ENCODE measurements at regions not wholly inside any gene's neighbourhood (a gene's known extent, or its start where the extent isn't known, plus 50 kb on each side); places are given as distances from the start of the nearest gene placed in this dataset.
"Not testable (repeated sequence)": the region's sequence is repeated elsewhere in the genome, so short reads cannot be mapped to it uniquely, and the experiment has no call there.

GRCh38 chr15:20285696-20286300, 255.8 kb downstream of the GOLGA6L6 start:
- DNase-seq = not testable (repeated sequence)

- DNase-seq = not testable (repeated sequence)
These were observed 256.6 kb downstream of the GOLGA6L6 start for GRCh38 chr15:20284891-20285535.

GRCh38 chr15:20283651-20284050, 257.9 kb downstream of the GOLGA6L6 start:
- not testable (repeated sequence) for DNase-seq

DNA sequence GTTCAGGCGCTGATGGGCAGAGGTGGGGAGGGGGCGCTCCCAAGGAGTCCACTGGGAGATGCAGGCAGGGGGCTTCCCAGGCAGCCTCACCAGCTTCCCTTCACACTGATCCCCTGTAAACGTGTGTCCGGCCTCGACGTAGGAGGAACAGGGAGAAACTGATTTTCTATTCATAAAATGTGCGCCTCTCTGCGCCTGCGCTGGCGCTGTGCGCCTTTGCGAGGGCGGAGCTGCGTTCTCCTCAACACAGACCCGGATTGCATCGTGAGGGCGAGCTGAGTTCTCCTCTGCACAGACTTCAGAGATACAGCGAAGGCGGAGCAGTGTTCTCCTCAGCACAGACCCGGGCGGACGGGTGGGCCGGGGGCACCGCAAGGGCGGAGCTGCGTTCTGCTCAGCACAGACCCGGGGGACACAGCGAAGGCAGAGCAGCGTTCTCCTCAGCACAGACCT, 259.1 kb downstream of the GOLGA6L6 start:
- DNase-seq = not testable (repeated sequence)

GRCh38 chr15:20281567-20282275, 259.9 kb downstream of the GOLGA6L6 start:
- not testable (repeated sequence) for DNase-seq

DNA sequence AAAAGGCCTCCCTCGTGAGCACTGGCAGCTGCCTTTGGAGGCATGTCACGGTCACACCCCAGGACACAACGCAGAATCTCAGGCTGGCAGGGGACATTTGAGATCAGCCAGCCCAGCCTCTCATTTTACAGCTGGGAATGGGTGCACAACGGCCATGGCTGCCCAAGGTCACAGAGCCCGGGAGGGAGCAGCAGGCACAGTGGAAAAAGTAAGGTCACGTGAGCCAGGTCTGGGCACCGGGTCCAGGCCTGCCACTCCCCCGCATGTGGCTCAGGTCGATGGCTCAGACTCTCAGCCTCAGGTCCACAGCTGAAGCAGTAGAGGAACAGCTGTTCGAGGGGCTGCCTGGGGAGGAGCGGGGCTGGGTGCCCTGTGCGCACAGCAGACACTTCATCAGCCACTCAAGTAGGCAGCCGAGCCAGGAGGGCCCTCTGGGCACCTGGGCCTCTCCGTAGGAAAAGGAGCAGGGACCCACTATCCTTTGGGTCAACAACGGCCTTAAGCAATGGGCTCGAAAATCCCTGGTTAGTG, 260.6 kb downstream of the GOLGA6L6 start:
- DNase-seq = no peak

DNA sequence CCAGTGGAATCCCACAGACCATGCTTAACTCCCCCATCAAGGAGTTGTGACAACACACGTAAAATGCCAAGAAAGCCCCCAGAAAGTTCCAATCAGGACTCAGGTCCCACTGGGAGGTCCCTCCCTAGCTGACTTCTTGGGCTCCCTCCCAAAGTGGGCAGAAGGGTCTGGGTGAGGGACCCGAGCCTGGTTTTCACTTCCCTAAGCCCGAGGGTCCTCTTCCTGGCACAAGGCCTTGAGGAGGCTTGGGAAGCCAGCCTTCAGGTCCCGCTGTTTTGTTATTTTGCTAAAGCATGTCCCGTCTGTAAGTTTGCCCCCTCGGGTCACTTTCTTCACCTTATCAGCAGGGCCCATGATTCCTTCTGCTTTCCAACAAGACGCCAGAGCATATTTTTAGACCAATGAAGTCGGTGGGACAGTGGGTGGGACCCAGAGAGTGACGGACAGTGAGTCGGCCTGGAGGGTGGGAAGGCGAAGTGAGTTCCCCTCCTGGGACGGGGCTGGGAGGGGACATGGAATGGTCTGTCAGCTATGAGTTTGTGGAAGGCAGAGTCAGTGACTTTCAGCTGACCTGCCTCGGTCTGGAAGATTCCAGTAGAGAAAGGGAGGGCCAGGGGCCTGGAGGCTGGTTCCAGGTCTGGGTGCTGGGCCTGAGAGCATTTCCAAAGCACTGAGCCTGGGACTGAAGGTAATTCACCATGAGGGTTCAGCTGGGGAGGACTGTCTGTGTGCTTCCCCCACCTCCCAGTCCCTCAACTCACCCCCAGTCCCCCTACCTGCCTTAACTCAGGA, 261.3 kb downstream of the GOLGA6L6 start:
- not testable (repeated sequence) for DNase-seq

DNA sequence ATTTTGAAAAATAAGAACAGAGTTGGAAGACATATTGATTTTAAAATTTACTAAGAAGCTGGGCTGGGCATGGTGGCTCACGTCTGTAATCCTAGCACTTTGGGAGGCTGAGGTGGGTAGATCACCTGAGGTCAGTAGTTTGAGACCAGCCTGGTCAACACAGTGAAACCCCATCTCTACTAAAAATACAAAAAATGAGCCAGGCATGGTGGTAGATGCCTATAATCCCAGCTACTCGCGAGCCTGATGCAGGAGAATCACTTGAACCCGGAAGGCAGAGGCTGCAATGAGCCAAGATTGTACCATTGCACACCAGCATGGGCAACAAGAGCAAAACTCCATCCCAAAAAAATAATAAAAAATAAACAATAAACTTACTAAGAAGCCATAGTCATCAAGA, 262.5 kb downstream of the GOLGA6L6 start:
- not testable (repeated sequence) for DNase-seq

GRCh38 chr15:20278376-20278775, 263.2 kb downstream of the GOLGA6L6 start:
- not testable (repeated sequence) for DNase-seq

- not testable (repeated sequence) for DNase-seq
These were observed 264.1 kb downstream of the GOLGA6L6 start for GRCh38 chr15:20277451-20277850.

GRCh38 chr15:20276312-20277114, 265.1 kb downstream of the GOLGA6L6 start:
- DNase-seq = not testable (repeated sequence)

GRCh38 chr15:20275373-20275967, 266.1 kb downstream of the GOLGA6L6 start:
- not testable (repeated sequence) for DNase-seq

- no peak for DNase-seq
These were observed 269.0 kb downstream of the GOLGA6L6 start for GRCh38 chr15:20272422-20273184.

DNA sequence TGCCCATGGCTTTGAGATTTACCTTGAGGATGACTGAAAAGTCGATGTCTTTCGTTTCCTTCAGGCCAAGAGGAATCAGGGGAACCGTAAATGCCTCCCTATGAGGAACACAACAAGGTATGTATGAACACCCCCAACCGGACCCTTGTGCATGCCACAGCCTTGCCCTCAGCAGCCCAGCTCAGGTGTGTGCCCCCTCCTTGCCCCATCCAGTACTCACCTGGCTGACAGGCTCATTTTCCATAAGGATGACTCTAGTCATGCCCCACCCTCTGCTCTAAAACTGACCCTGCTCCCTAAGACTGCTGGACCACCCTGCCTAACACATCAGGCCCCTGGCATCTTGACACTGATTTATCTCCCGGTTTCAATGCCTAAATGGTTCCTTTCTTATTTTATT, 270.0 kb downstream of the GOLGA6L6 start:
- no peak for DNase-seq

DNA sequence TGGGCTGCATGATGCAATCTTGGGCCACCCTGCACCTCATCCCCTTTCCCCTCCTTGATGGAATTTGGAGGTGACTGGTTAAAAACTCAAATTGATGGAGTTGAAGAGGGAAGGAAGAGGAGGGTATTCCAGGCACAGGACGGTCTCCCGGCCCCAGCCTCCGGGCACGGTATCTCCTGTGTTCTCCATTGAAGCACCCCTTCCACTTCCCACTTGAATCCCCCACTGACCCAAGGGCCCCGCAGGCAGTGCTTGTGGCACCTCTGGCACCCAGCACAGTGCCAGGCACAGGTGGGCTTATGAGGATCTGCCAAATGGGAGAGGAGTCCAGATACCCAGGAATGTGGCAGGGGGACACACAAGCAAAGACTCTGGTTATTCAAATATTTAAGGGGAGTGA, 271.6 kb downstream of the GOLGA6L6 start:
- DNase-seq = not testable (repeated sequence)

GRCh38 chr15:20267996-20268395, 273.6 kb downstream of the GOLGA6L6 start:
- DNase-seq = not testable (repeated sequence)

- DNase-seq = not testable (repeated sequence)
These were observed 274.4 kb downstream of the GOLGA6L6 start for GRCh38 chr15:20267051-20267730.

DNA sequence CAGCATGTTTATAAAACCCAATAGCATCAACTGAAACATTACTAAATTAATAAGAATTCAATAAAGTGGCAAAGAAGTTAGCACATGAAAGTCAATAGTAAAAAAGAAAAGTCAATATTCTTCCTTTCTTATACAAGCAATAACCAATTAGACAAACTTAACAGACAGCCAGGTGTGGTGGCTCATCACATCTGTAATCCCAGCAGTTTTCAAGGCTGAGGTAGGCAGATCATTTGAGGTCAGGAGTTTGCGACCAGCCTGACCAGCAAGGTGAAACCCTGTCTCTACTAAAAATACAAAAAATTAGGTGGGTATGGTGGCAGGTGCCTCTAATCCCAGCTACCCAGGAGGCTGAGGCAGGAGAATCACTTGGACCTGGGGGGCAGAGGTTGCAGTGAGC, 275.9 kb downstream of the GOLGA6L6 start:
- not testable (repeated sequence) for DNase-seq

GRCh38 chr15:20261321-20262280, 280.0 kb downstream of the GOLGA6L6 start:
- not testable (repeated sequence) for DNase-seq

All from CD4-positive, alpha-beta T cell treated with Interleukin-12 subunit alpha and Interleukin-12 subunit beta, for 1 hour (primary cell).